Karpas-422 (cell line): ENCODE measurements at regions not wholly inside any gene's neighbourhood (a gene's known extent, or its start where the extent isn't known, plus 50 kb on each side); places are given as distances from the start of the nearest gene placed in this dataset.

Experiments used
- DNase-seq: peaks from one replicate; pipeline ENCODE4 v3.0.0-alpha.2; 2015
- H2AFZ ChIP-seq: fragments of 200-600 bp; sonication (generic); 2 replicates; pipeline ENCODE4 v1.6.1; 2014; ENCODE audit warnings: antibody characterized with exemption, low read length, mixed read lengths
- H3K27ac ChIP-seq: fragments of 200-600 bp; sonication (generic); 2 replicates; pipeline ENCODE4 v1.5.1; 2014; ENCODE audit warnings: mild to moderate bottlenecking, low read length, moderate library complexity
- H3K27me3 ChIP-seq: fragments of 200-600 bp; sonication (generic); 2 replicates; pipeline ENCODE4 v1.6.1; 2014; ENCODE audit warnings: low read length, mixed read lengths
- H3K36me3 ChIP-seq: fragments of 200-600 bp; sonication (generic); 2 replicates; pipeline ENCODE4 v1.6.1; 2014; ENCODE audit warnings: low read length, mixed read lengths; ENCODE audit not compliant: insufficient read depth
- H3K4me1 ChIP-seq: fragments of 200-600 bp; sonication (generic); 2 replicates; pipeline ENCODE4 v1.6.1; 2014; ENCODE audit warnings: mild to moderate bottlenecking, low read length, mixed read lengths
- H3K4me2 ChIP-seq: fragments of 200-600 bp; sonication (generic); 2 replicates; pipeline ENCODE4 v1.6.1; 2014; ENCODE audit warnings: low read length, low read depth, mild to moderate bottlenecking; ENCODE audit not compliant: poor library complexity, severe bottlenecking
- H3K4me3 ChIP-seq: fragments of 200-600 bp; sonication (generic); 2 replicates; pipeline ENCODE4 v1.5.1; 2014; ENCODE audit warnings: mild to moderate bottlenecking, antibody characterized with exemption, low read length, mixed read lengths
- H3K79me2 ChIP-seq: fragments of 200-600 bp; sonication (generic); 2 replicates; pipeline ENCODE4 v1.6.1; 2014; ENCODE audit warnings: mild to moderate bottlenecking, low read length, mixed read lengths
- H3K9ac ChIP-seq: fragments of 200-600 bp; sonication (generic); 2 replicates; pipeline ENCODE4 v1.6.0; 2014; ENCODE audit warnings: low read length
- H3K9me2 ChIP-seq: fragments of 200-600 bp; sonication (generic), shearing (Covaris generic); replicated peaks from 2 replicates; pipeline ENCODE4 v1.6.0; 2014; ENCODE audit warnings: mild to moderate bottlenecking, low read length, moderate library complexity; ENCODE audit not compliant: insufficient read depth
- H3K9me3 ChIP-seq: fragments of 300-700, 200-600 bp; sonication (generic); 2 replicates; pipeline ENCODE4 v1.6.1; 2014; ENCODE audit warnings: low read length, mixed read lengths
- H4K20me1 ChIP-seq: fragments of 200-600 bp; sonication (generic); 2 replicates; pipeline ENCODE4 v1.6.1; 2014; ENCODE audit warnings: mild to moderate bottlenecking, antibody characterized with exemption, low read length, low read depth; ENCODE audit not compliant: insufficient read depth

DNA sequence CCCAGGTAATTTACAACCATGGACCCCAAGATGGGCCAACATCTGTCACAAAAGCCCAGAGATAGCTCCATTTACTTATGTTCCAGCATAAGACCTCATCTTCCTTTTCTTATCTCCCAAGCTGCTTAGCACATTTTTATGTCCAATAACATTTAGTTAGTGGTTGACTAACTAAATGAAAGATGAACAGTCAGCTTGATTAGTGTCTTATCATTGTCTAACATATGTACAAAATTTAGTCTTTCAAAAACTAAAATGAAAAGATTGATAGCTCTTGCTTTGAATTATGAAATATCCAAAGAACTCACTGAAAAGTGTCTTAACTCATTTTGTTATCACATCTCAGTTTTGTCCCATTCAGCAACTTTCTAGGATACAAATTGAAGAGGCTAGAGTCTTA, 163.1 kb upstream of the EGLN3 start:
- H3K4me2 ChIP-seq: no peak overlapping the region
- no peak overlapping the region for H3K9ac ChIP-seq
- DNase-seq: no peak

DNA sequence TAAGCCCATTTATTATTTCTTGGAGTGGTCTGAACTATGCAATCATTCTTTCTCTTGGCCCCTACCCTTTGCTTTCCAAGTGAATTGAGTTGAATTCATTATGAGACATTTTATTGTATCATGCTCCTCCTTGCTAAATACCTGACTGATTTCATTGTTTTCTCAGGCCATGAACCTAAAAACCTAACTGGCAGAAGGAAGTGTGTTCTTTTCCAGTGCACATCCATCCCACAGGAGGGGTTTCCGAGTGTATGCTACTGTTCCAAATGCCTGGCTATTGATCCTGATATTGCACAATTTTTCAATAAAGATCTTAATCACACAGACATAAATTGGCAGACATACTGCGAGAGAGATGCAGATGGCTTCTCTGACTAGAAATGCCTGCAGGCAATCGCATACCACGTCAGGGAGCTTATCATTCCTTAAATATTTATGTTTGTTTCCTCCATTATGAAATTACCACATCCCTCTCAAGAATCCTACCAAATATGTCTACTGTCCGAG, 162.2 kb upstream of the EGLN3 start:
- no peak overlapping the region for H2AFZ ChIP-seq

More for the DNA sequence above, 163.1 kb upstream of the EGLN3 start:
- H3K27ac ChIP-seq: no peak overlapping the region
- peaks cover 4% of the 10 kb centered on the region for H3K4me1 ChIP-seq
- H3K9me2 ChIP-seq: no peaks in the 10 kb centered on the region
- H4K20me1 ChIP-seq: no peaks in the 10 kb centered on the region
- no peaks in the 10 kb centered on the region for H3K36me3 ChIP-seq
- H3K79me2 ChIP-seq: no peaks in the 10 kb centered on the region
- no peak overlapping the region for H3K4me3 ChIP-seq
- H2AFZ ChIP-seq: no peak overlapping the region
- H3K9me3 ChIP-seq: no peaks in the 10 kb centered on the region
- 0 out of 2 replicates have a peak, but pooled peaks cover 2% of the 10 kb centered on the region for H3K27me3 ChIP-seq

DNA sequence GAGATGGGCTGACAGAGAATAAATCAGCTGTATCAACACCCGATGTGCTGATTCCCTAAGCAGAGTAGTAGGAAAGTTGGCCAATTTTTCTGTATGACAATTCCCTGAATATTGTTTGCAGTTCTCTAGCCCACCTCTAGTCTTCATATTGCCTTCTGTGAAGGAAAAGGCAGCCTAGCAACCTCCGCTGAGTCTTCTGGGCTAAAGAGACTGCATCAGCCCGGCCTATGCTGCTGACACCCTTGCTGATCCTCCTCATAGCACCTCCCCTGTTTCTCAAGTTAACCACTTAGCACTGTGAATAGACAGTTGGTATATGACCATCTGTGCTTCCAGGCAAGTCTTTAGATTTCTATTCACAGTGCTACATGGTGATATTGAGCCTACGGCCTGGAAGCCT, 161.1 kb upstream of the EGLN3 start:
- Histone ChIP-seq H3K9me2 (no peaks in the 10 kb centered on the region), H3K4me3 (no peak overlapping the region), H3K4me2 (no peak overlapping the region)

More for the DNA sequence above, 162.2 kb upstream of the EGLN3 start:
- H3K9me2 ChIP-seq: no peaks in the 10 kb centered on the region
- H3K27me3 ChIP-seq: 0 out of 2 replicates have a peak, but pooled peaks cover 2% of the 10 kb centered on the region
- no peak overlapping the region for H3K4me2 ChIP-seq
- no peaks in the 10 kb centered on the region for H3K79me2 ChIP-seq
- no peak overlapping the region for H3K27ac ChIP-seq
- H3K9ac ChIP-seq: no peak overlapping the region
- H4K20me1 ChIP-seq: no peaks in the 10 kb centered on the region
- H3K4me1 ChIP-seq: peaks cover 4% of the 10 kb centered on the region
- H3K9me3 ChIP-seq: no peaks in the 10 kb centered on the region
- H3K4me3 ChIP-seq: no peak overlapping the region
- no peaks in the 10 kb centered on the region for H3K36me3 ChIP-seq
- no peak for DNase-seq

DNA sequence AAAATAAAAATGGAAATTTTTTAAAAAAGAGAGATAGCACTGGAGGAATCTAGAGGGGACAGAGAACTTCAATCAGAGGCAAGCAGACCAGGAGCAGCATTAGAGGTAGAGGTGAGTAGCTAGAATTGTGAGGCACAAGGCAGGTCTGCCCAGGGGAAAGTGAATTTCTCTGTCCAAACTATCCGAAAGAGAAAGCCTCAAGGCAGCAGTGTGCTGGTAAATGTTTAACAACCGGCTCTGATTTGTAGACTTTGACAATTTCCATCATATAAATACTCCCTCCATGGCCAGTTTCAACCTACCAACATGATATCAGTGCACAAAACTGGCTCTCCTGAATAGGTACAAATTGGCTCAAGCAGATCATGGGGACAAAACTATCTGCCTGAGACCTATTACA, 160.6 kb upstream of the EGLN3 start:
- H3K4me1 ChIP-seq: peaks cover 4% of the 10 kb centered on the region
- no peaks in the 10 kb centered on the region for H3K79me2 ChIP-seq
- 0 out of 2 replicates have a peak, but pooled peaks cover 2% of the 10 kb centered on the region for H3K27me3 ChIP-seq
- no peak overlapping the region for H3K4me3 ChIP-seq
- no peaks in the 10 kb centered on the region for H3K36me3 ChIP-seq
- H2AFZ ChIP-seq: no peak overlapping the region
- no peaks in the 10 kb centered on the region for H3K9me2 ChIP-seq
- no peak overlapping the region for H3K4me2 ChIP-seq
- no peaks in the 10 kb centered on the region for H3K9me3 ChIP-seq
- H3K9ac ChIP-seq: no peak overlapping the region
- no peak overlapping the region for H3K27ac ChIP-seq
- H4K20me1 ChIP-seq: no peaks in the 10 kb centered on the region
- DNase-seq: no peak

More for the DNA sequence above, 161.1 kb upstream of the EGLN3 start:
- peaks cover 4% of the 10 kb centered on the region for H3K4me1 ChIP-seq
- H3K27ac ChIP-seq: no peak overlapping the region
- no peaks in the 10 kb centered on the region for H3K9me3 ChIP-seq
- no peaks in the 10 kb centered on the region for H3K36me3 ChIP-seq
- H4K20me1 ChIP-seq: no peaks in the 10 kb centered on the region
- H3K27me3 ChIP-seq: 0 out of 2 replicates have a peak, but pooled peaks cover 2% of the 10 kb centered on the region
- H3K9ac ChIP-seq: no peak overlapping the region
- no peaks in the 10 kb centered on the region for H3K79me2 ChIP-seq
- no peak overlapping the region for H2AFZ ChIP-seq
- no peak for DNase-seq

DNA sequence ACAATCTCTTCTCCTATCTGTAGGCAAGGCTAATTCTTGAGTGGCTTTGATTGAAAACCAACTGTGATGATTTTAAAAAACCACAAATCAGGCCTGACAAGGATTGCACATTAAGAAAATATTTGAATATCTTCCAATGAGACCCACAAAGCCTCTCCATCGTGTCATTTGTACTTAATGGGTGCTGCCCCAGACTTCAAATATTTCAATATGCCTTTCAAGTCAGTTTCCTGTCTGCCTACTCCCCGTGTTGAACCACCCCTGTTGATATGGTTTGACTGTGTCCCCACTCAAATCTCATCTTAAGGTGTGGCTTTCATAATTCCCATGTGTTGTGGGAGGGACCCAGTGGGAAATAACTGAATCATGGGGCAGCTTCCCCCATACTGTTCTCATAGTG, 159.7 kb upstream of the EGLN3 start:
- H3K4me2 ChIP-seq: no peak overlapping the region
- no peak overlapping the region for H3K4me3 ChIP-seq
- H3K36me3 ChIP-seq: no peaks in the 10 kb centered on the region
- no peak overlapping the region for H3K27ac ChIP-seq
- DNase-seq: no peak
- no peaks in the 10 kb centered on the region for H3K79me2 ChIP-seq
- H4K20me1 ChIP-seq: no peaks in the 10 kb centered on the region
- 0 out of 2 replicates have a peak, but pooled peaks cover 2% of the 10 kb centered on the region for H3K27me3 ChIP-seq
- no peak overlapping the region for H2AFZ ChIP-seq
- H3K9ac ChIP-seq: no peak overlapping the region
- no peaks in the 10 kb centered on the region for H3K9me3 ChIP-seq
- H3K9me2 ChIP-seq: no peaks in the 10 kb centered on the region
- peaks cover 2% of the 10 kb centered on the region for H3K4me1 ChIP-seq

DNA sequence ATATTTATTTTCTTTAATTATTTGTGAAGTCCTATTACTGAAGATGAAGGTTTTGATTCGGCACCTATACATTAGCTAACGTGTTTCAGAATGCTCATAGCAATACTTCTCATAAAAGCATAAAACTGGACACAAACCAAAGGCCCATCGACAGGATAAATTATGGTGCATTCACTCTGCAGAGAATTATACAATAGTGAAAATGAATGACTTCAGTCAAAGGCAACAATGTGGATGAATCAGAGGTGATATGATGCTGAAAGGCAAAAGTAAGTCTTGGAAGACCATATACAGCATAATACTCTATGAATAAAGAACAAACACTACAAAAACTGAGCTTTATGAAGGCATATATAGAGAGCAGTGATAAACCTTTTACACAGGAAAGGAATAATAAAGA, 156.6 kb upstream of the EGLN3 start:
- H3K9ac ChIP-seq: no peak overlapping the region
- H3K79me2 ChIP-seq: no peaks in the 10 kb centered on the region
- no peaks in the 10 kb centered on the region for H4K20me1 ChIP-seq
- H3K27ac ChIP-seq: no peak overlapping the region
- no peaks in the 10 kb centered on the region for H3K9me2 ChIP-seq
- no peaks in the 10 kb centered on the region for H3K9me3 ChIP-seq
- H3K4me2 ChIP-seq: no peak overlapping the region
- H2AFZ ChIP-seq: no peak overlapping the region
- H3K4me1 ChIP-seq: no peaks in the 10 kb centered on the region
- no peaks in the 10 kb centered on the region for H3K27me3 ChIP-seq
- H3K36me3 ChIP-seq: no peaks in the 10 kb centered on the region
- H3K4me3 ChIP-seq: no peak overlapping the region
- DNase-seq: no peak

DNA sequence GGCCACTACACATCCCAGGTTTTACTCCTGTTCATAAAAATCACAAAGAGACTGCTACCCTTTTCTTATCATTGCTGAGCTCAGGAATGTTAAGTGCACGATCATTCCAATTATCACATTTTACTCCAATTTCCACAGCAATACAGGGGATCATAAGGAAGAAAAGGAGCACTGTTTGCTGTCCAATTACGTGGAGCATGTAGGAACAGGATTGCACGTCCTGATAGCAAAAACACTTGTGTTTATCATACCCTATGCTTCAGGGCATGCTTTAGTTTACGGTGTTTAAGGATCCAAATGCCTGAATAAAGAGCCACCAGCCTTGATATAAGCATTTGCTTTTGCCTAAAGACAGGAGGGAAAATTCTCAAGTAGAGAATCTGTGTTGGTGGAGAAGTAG, 155.4 kb upstream of the EGLN3 start:
- Histone ChIP-seq H3K36me3 (no peaks in the 10 kb centered on the region), H3K4me1 (no peaks in the 10 kb centered on the region), H3K27ac (no peak overlapping the region), H3K4me3 (no peak overlapping the region), H3K4me2 (no peak overlapping the region), H3K9me3 (no peaks in the 10 kb centered on the region), H3K9ac (no peak overlapping the region), H3K9me2 (no peaks in the 10 kb centered on the region), H2AFZ (no peak overlapping the region), H3K79me2 (no peaks in the 10 kb centered on the region), H4K20me1 (no peaks in the 10 kb centered on the region), H3K27me3 (no peaks in the 10 kb centered on the region)
- DNase-seq: no peak

DNA sequence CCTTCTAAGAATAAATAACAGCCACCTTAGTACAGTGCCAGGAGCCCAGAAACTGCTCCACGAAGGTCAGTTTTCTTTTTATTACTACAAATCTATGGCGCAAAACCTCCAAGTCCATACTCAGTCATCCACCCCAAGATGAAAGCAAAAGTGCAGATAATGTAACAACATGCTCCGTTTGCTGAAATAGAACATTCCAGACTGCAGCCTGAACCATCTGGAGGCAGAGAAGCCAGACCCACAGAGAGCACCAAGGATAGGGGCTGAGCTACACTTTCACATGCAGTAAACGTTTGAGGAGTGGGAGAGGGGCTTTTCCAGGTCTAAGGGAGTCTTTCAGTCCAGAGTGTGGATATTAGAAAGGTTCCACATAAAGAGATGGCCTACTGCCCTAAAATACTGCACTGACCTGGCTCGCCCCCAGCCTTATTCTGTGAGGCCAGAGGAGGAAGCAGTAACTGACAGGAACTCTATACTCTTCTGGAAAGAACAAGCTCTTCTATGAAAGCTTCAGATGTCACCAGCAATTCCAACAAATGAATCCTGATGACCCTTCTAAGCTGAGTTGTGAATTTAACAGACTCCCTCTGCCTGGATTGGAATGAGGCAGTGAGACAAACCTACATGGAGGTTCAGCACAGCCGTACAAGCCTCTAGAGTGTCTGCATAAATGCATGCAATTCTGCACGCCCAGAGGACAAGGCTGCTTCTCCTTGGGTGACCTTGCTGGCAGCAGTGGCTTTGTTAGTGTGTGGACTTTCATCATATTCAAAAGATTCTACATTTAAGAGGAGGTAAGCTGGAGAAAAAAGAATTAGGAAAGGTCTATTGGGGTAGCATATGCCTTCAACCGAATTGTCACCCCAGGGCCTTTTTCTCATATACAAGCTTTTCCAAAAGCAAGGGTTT, 153.9 kb upstream of the EGLN3 start:
- H3K27me3 ChIP-seq: no peaks in the 10 kb centered on the region
- H4K20me1 ChIP-seq: no peaks in the 10 kb centered on the region
- H3K27ac ChIP-seq: no peak overlapping the region
- H3K4me2 ChIP-seq: no peak overlapping the region
- no peaks in the 10 kb centered on the region for H3K9me2 ChIP-seq
- no peak for DNase-seq
- H3K79me2 ChIP-seq: no peaks in the 10 kb centered on the region
- H3K4me1 ChIP-seq: no peaks in the 10 kb centered on the region
- no peak overlapping the region for H3K9ac ChIP-seq
- H3K36me3 ChIP-seq: no peaks in the 10 kb centered on the region
- H3K9me3 ChIP-seq: no peaks in the 10 kb centered on the region
- no peak overlapping the region for H2AFZ ChIP-seq
- no peak overlapping the region for H3K4me3 ChIP-seq
